ENCODE measurements at regions not wholly inside any gene's neighbourhood (a gene's known extent, or its start where the extent isn't known, plus 50 kb on each side); places are given as distances from the start of the nearest gene placed in this dataset.

- TF ChIP-seq CTCF (IDR thresholded peaks at IDR 0.05; ENCODE audit: low read length) (no peak), EZH2phosphoT487 (IDR thresholded peaks at IDR 0.05; ENCODE audit: low read length) (no peak), EZH2 (optimal IDR thresholded peaks at IDR 0.05; ENCODE audit: low read depth, low read length) (no peak)
Measured at GRCh38 chr2:57479981-57480380, 566.6 kb upstream of the VRK2 start.
